ENCODE measurements at regions not wholly inside any gene's neighbourhood (a gene's known extent, or its start where the extent isn't known, plus 50 kb on each side); places are given as distances from the start of the nearest gene placed in this dataset.

DNA sequence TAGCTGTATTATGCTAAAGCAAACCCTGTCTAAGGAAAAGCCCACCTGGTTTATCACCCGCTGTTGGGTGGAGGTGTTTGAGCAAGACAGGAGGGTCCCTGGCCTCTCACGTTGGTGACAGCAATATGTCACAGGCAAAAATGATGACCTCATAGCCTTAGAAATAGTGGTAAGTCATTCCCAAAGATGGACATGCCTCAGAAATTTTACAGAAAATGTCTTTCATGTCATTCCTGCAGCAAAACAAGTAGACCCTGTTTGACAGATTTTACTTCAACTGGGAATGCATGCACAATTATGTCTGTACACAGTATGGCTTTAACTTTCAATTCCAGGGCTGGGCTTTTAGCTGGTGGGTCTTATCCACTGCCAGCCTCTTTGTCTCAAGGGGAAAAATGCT lies 362.3 kb upstream of the C2CD4B start:
- TF ChIP-seq, protein P1, sequence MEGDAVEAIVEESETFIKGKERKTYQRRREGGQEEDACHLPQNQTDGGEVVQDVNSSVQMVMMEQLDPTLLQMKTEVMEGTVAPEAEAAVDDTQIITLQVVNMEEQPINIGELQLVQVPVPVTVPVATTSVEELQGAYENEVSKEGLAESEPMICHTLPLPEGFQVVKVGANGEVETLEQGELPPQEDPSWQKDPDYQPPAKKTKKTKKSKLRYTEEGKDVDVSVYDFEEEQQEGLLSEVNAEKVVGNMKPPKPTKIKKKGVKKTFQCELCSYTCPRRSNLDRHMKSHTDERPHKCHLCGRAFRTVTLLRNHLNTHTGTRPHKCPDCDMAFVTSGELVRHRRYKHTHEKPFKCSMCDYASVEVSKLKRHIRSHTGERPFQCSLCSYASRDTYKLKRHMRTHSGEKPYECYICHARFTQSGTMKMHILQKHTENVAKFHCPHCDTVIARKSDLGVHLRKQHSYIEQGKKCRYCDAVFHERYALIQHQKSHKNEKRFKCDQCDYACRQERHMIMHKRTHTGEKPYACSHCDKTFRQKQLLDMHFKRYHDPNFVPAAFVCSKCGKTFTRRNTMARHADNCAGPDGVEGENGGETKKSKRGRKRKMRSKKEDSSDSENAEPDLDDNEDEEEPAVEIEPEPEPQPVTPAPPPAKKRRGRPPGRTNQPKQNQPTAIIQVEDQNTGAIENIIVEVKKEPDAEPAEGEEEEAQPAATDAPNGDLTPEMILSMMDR (conservative IDR thresholded peaks at IDR 0.05 in 1 of 2, IDR thresholded peaks at IDR 0.05 in 1 of 2; ENCODE audit: low read depth in 1 of 2, low read length in 2 of 2): no peak
- TF ChIP-seq EZH2 (IDR thresholded peaks at IDR 0.05; ENCODE audit: low read length, missing control alignments): no peak

Data from fibroblast of lung (primary cell).